ENCODE measurements at regions not wholly inside any gene's neighbourhood (a gene's known extent, or its start where the extent isn't known, plus 50 kb on each side); places are given as distances from the start of the nearest gene placed in this dataset.

DNA sequence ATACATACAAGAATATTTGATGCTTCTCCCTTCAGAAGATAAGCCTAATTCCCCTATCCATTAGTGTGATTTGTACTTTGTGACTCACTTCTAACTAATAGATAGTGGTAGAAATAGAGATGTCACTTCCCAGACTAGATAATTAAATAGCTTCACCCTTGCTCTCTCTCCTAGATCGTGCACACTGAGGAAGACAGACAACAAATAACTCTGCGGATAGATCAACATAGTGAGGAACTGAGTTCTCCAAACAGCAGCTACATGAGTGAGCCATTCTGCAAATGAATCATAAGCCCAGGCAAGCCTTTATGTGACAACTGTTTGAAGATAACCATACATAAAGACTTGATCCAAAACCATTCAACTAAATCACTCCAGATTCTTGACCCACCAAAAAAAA, 1083.4 kb upstream of the C9orf72 start:
- Histone ChIP-seq H3K4me2 (ENCODE audit: low read length) (no peak overlapping the region), H3K4me1 (ENCODE audit: control insufficient read depth, low read length) (no peaks in the 10 kb centered on the region), H3K27ac (ENCODE audit: low read depth, low read length) (no peak overlapping the region), H4K20me1 (ENCODE audit: control insufficient read depth, insufficient read depth, low read depth, low read length) (no peaks in the 10 kb centered on the region), H3F3A (ENCODE audit: control insufficient read depth, insufficient read depth) (no peaks in the 10 kb centered on the region), H3K79me2 (ENCODE audit: control insufficient read depth, low read length) (no peaks in the 10 kb centered on the region), H3K36me3 (ENCODE audit: control insufficient read depth, low read length) (no peaks in the 10 kb centered on the region), H3K9me3 (ENCODE audit: control insufficient read depth, insufficient read depth, low read length) (no peaks in the 10 kb centered on the region), H3K27me3 (ENCODE audit: control insufficient read depth, low read length) (no peaks in the 10 kb centered on the region), H3K4me3 (ENCODE audit: low read length) (no peak overlapping the region), H3K9me2 (replicated peaks; ENCODE audit: control insufficient read depth, low read length) (no peaks in the 10 kb centered on the region)
- TF ChIP-seq, protein P1, sequence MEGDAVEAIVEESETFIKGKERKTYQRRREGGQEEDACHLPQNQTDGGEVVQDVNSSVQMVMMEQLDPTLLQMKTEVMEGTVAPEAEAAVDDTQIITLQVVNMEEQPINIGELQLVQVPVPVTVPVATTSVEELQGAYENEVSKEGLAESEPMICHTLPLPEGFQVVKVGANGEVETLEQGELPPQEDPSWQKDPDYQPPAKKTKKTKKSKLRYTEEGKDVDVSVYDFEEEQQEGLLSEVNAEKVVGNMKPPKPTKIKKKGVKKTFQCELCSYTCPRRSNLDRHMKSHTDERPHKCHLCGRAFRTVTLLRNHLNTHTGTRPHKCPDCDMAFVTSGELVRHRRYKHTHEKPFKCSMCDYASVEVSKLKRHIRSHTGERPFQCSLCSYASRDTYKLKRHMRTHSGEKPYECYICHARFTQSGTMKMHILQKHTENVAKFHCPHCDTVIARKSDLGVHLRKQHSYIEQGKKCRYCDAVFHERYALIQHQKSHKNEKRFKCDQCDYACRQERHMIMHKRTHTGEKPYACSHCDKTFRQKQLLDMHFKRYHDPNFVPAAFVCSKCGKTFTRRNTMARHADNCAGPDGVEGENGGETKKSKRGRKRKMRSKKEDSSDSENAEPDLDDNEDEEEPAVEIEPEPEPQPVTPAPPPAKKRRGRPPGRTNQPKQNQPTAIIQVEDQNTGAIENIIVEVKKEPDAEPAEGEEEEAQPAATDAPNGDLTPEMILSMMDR (IDR thresholded peaks at IDR 0.05; ENCODE audit: low read depth, low read length, poor library complexity, severe bottlenecking): no peak
- no peak for TF ChIP-seq EZH2phosphoT487 (IDR thresholded peaks at IDR 0.05; ENCODE audit: borderline replicate concordance, low read length)

DNA sequence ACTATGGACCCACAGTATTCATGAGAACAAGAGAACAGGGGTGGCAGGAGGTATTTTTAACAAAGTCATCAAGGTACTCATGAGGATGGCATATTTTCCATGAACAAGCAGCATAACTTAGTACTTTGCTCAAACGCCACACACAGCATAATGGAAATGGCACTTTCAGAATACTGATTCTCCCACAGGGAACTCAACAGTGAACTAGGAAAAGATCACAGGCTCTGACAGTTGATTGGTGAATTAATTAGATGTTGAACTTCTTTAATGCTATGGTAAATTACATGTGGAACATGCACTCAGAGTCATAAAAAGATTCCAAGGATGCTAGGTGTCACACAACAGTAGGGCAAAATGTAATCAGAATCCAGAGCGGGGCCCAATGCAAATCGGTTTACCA, 1088.6 kb upstream of the C9orf72 start:
- H3K4me2 ChIP-seq (ENCODE audit: low read length): no peak overlapping the region
- no peaks in the 10 kb centered on the region for H3K9me2 ChIP-seq (replicated peaks; ENCODE audit: control insufficient read depth, low read length)
- no peaks in the 10 kb centered on the region for H3K9me3 ChIP-seq (ENCODE audit: control insufficient read depth, insufficient read depth, low read length)
- H3K4me1 ChIP-seq (ENCODE audit: control insufficient read depth, low read length): no peaks in the 10 kb centered on the region
- H3K4me3 ChIP-seq (ENCODE audit: low read length): no peak overlapping the region
- no peak overlapping the region for H3K27ac ChIP-seq (ENCODE audit: low read depth, low read length)
- H3K79me2 ChIP-seq (ENCODE audit: control insufficient read depth, low read length): no peaks in the 10 kb centered on the region
- H3K27me3 ChIP-seq (ENCODE audit: control insufficient read depth, low read length): no peaks in the 10 kb centered on the region
- TF ChIP-seq EZH2phosphoT487 (IDR thresholded peaks at IDR 0.05; ENCODE audit: borderline replicate concordance, low read length): no peak
- TF ChIP-seq, protein P1 (IDR thresholded peaks at IDR 0.05; ENCODE audit: low read depth, low read length, poor library complexity, severe bottlenecking): no peak
- H4K20me1 ChIP-seq (ENCODE audit: control insufficient read depth, insufficient read depth, low read depth, low read length): no peaks in the 10 kb centered on the region
- H3K36me3 ChIP-seq (ENCODE audit: control insufficient read depth, low read length): no peaks in the 10 kb centered on the region
- H3F3A ChIP-seq (ENCODE audit: control insufficient read depth, insufficient read depth): no peaks in the 10 kb centered on the region

DNA sequence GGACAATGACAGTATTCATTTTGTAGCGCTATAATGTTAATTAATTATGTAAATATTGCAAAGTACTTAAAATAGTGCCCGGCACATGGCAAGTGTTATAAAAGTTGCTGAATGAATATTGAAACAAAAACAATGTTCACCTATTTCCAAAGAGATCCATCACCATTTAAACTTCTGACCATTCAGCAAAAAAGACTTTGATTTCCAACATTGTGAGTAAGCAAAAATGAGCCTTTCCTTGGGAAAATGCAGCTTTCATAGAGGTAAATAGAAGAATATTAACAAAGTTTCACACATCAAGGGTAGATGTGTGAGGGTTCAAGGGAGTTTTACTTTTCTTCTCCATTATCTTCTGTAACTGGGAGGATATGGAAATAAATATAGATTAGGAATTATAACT, 1089.4 kb upstream of the C9orf72 start:
- no peaks in the 10 kb centered on the region for H3K36me3 ChIP-seq (ENCODE audit: control insufficient read depth, low read length)
- no peak overlapping the region for H3K4me2 ChIP-seq (ENCODE audit: low read length)
- TF ChIP-seq, protein P1 (IDR thresholded peaks at IDR 0.05; ENCODE audit: low read depth, low read length, poor library complexity, severe bottlenecking): no peak
- no peak for TF ChIP-seq EZH2phosphoT487 (IDR thresholded peaks at IDR 0.05; ENCODE audit: borderline replicate concordance, low read length)

DNA sequence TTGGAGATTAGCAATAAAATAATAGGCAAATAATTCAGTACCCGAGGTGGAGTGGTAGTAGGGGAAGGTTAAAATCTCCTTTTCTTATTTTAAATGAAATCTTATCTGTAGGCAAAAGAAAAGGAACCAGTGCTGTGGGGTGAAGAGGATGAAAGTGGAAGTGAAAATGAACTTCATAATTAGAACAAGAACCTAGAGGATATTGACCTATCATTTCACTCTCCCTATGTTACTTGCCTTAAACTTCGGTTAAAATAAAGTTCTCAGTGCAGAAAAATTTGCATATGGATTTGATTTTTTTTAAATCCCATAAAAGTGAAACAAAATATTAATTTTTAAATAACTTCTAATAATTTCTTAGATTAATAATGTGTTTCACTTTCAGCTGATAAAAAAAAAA, 1094.9 kb upstream of the C9orf72 start:
- Histone ChIP-seq H3K4me1 (ENCODE audit: control insufficient read depth, low read length) (no peaks in the 10 kb centered on the region), H3K27ac (ENCODE audit: low read depth, low read length) (no peak overlapping the region), H3K36me3 (ENCODE audit: control insufficient read depth, low read length) (no peaks in the 10 kb centered on the region), H3F3A (ENCODE audit: control insufficient read depth, insufficient read depth) (no peaks in the 10 kb centered on the region), H3K4me2 (ENCODE audit: low read length) (no peak overlapping the region), H3K4me3 (ENCODE audit: low read length) (no peak overlapping the region), H3K9me3 (ENCODE audit: control insufficient read depth, insufficient read depth, low read length) (no peaks in the 10 kb centered on the region), H3K27me3 (ENCODE audit: control insufficient read depth, low read length) (no peaks in the 10 kb centered on the region), H3K9me2 (replicated peaks; ENCODE audit: control insufficient read depth, low read length) (no peaks in the 10 kb centered on the region), H3K79me2 (ENCODE audit: control insufficient read depth, low read length) (no peaks in the 10 kb centered on the region), H4K20me1 (ENCODE audit: control insufficient read depth, insufficient read depth, low read depth, low read length) (no peaks in the 10 kb centered on the region)
- TF ChIP-seq, protein P1 (IDR thresholded peaks at IDR 0.05; ENCODE audit: low read depth, low read length, poor library complexity, severe bottlenecking): no peak
- TF ChIP-seq EZH2phosphoT487 (IDR thresholded peaks at IDR 0.05; ENCODE audit: borderline replicate concordance, low read length): no peak

More for the DNA sequence above, 1089.4 kb upstream of the C9orf72 start:
- Histone ChIP-seq H3K9me2 (replicated peaks; ENCODE audit: control insufficient read depth, low read length) (no peaks in the 10 kb centered on the region), H3K4me1 (ENCODE audit: control insufficient read depth, low read length) (no peaks in the 10 kb centered on the region), H3K79me2 (ENCODE audit: control insufficient read depth, low read length) (no peaks in the 10 kb centered on the region), H3K9me3 (ENCODE audit: control insufficient read depth, insufficient read depth, low read length) (no peaks in the 10 kb centered on the region), H3K27ac (ENCODE audit: low read depth, low read length) (no peak overlapping the region), H3K4me3 (ENCODE audit: low read length) (no peak overlapping the region), H3F3A (ENCODE audit: control insufficient read depth, insufficient read depth) (no peaks in the 10 kb centered on the region), H3K27me3 (ENCODE audit: control insufficient read depth, low read length) (no peaks in the 10 kb centered on the region), H4K20me1 (ENCODE audit: control insufficient read depth, insufficient read depth, low read depth, low read length) (no peaks in the 10 kb centered on the region)

Data from DOHH2 (cell line).